ENCODE measurements at regions not wholly inside any gene's neighbourhood (a gene's known extent, or its start where the extent isn't known, plus 50 kb on each side); places are given as distances from the start of the nearest gene placed in this dataset.

DNA sequence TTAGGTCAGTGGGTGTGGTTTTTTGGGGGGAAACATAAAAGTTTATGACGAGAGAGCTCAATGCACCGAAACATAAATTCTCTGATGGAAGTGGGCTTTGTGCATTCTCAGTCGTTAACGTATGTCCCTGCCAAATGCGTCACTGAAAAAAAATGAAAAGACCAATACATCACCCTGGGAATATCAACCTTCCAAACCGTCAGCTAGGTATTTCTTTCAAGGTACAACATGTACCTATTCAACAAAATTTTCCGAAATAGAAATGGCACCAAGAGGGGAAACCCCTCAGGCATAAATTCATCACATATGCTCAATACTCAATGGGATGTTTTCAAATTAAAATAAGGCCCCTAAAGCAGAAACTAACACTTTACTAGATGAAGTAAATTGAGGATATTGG is 266.6 kb upstream of the SUCLG2 start:
- H3K36me3 ChIP-seq = no peaks in the 10 kb centered on the region
- peaks cover 0 to 3% (median 0%) of the 10 kb centered on the region in 4 donors for H3K9me3 ChIP-seq
- H3K27ac ChIP-seq (replicated peaks in 1 of 4) = no peak overlapping the region
- WGBS = 75% methylated on average over 7 of the region's 7 CpGs
- H3K4me1 ChIP-seq = no peaks in the 10 kb centered on the region
- intact Hi-C loops (cut with DNase I) = no loop called here
- no peak overlapping the region for H3K4me3 ChIP-seq
- TF ChIP-seq POLR2AphosphoS5 (IDR thresholded peaks at IDR 0.05) = no peak
- no peaks in the 10 kb centered on the region for H3K27me3 ChIP-seq
- no peak for DNase-seq (ENCODE audit: extremely low spot score)

- H3K4me3 ChIP-seq = no peak overlapping the region
- 50% methylated on average over 1 of the region's 1 CpG for WGBS
- no peak for DNase-seq (ENCODE audit: extremely low spot score)
- H3K27me3 ChIP-seq = no peaks in the 10 kb centered on the region
- TF ChIP-seq POLR2A (IDR thresholded peaks at IDR 0.05; ENCODE audit: low read depth) = no peak
- TF ChIP-seq CTCF (IDR thresholded peaks at IDR 0.05) = no peak
- no peak for TF ChIP-seq EP300 (IDR thresholded peaks at IDR 0.05)
- no peak overlapping the region for H3K27ac ChIP-seq (replicated peaks in 1 of 4)
- intact Hi-C loops (cut with DNase I) = no loop called here
- H3K9me3 ChIP-seq = peaks cover 0 to 3% (median 0%) of the 10 kb centered on the region in 4 donors
- no peaks in the 10 kb centered on the region for H3K36me3 ChIP-seq
- H3K4me1 ChIP-seq = no peaks in the 10 kb centered on the region
Measured at GRCh38 chr3:67920311-67920710, 265.9 kb upstream of the SUCLG2 start.

DNA sequence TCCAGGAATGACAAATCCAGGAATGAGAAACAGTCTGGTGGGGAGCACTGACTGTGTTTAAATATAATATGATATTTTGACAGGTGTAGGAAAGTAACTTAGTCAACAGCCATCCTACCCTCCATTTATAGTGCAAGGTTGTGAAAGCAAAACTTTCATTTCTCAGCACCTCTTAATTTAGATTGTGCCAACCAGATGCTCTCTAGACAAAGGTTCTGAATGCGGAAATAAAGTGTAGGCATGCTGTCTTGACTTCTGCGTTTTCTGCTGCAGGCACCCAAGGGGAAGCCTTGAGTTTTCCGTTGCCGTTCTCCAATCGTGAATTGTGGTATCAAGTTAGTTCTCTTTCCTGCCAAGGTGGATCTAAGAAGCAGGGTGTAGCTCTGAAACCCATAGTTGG is 261.9 kb upstream of the SUCLG2 start:
- H3K9me3 ChIP-seq = no peaks in the 10 kb centered on the region
- intact Hi-C loops (cut with DNase I) = no loop called here
- no peaks in the 10 kb centered on the region for H3K4me1 ChIP-seq
- no peaks in the 10 kb centered on the region for H3K27me3 ChIP-seq
- 96% methylated on average over 5 of the region's 5 CpGs for WGBS
- no peak for DNase-seq (ENCODE audit: extremely low spot score)
- no peak for TF ChIP-seq EP300 (IDR thresholded peaks at IDR 0.05)
- no peak for TF ChIP-seq POLR2AphosphoS5 (IDR thresholded peaks at IDR 0.05)
- no peak for TF ChIP-seq CTCF (IDR thresholded peaks at IDR 0.05)
- no peak for TF ChIP-seq POLR2A (IDR thresholded peaks at IDR 0.05; ENCODE audit: low read depth)
- H3K27ac ChIP-seq (replicated peaks in 1 of 4) = no peak overlapping the region
- no peak overlapping the region for H3K4me3 ChIP-seq
- no peaks in the 10 kb centered on the region for H3K36me3 ChIP-seq

DNA sequence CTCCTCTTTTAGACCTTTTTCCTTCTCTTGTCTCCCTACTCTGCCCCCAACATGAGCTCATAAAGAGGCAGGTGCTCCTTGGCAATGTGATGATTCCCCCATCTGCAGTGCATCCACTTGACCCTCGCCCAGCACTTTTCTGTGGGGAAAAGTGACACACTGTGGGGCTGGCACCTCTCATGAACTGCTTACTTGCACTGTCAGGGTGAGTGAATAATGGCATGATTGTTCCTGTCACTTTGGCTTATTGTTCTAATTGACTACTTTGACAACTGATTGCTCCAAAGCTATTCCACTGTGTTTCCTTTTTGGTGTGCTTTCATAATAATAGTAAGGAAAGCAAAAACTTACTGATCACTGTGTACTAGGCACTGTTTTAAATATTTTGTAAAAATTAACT is 253.3 kb upstream of the SUCLG2 start:
- TF ChIP-seq EP300 (IDR thresholded peaks at IDR 0.05) (no peak), CTCF (IDR thresholded peaks at IDR 0.05) (no peak), POLR2AphosphoS5 (IDR thresholded peaks at IDR 0.05) (no peak), POLR2A (IDR thresholded peaks at IDR 0.05; ENCODE audit: low read depth) (no peak)
- no peaks in the 10 kb centered on the region for H3K4me1 ChIP-seq
- no peak for DNase-seq (ENCODE audit: extremely low spot score)
- H3K4me3 ChIP-seq = no peak overlapping the region
- intact Hi-C loops (cut with DNase I) = no loop called here
- no peak overlapping the region for H3K27ac ChIP-seq (replicated peaks in 1 of 4)
- no peaks in the 10 kb centered on the region for H3K9me3 ChIP-seq
- 73% methylated on average over 1 of the region's 1 CpG for WGBS
- H3K36me3 ChIP-seq = no peaks in the 10 kb centered on the region
- H3K27me3 ChIP-seq = no peaks in the 10 kb centered on the region

DNA sequence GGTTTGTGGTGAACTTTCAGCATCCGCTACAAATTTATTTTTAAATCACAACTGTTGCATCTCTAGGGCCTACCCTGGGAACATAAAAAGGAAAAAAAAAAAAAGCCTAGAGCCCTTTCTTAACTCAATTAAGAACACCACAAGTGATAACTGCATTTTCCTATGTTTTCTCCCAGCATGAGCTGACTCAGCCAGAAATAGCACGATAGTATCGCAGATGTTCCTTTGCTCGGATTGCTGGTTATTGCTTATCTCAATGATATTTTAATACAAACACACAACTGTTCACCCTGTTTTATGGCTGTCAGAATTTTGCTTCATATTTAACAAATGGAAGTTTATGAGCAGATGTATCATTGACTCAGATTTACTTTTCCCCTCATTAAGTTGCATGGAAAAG is 251.8 kb upstream of the SUCLG2 start:
- TF ChIP-seq POLR2AphosphoS5 (IDR thresholded peaks at IDR 0.05) (no peak), POLR2A (IDR thresholded peaks at IDR 0.05; ENCODE audit: low read depth) (no peak), EP300 (IDR thresholded peaks at IDR 0.05) (no peak), CTCF (IDR thresholded peaks at IDR 0.05) (no peak)
- no peaks in the 10 kb centered on the region for H3K27me3 ChIP-seq
- 60% methylated on average over 4 of the region's 4 CpGs for WGBS
- H3K4me3 ChIP-seq = no peak overlapping the region
- H3K36me3 ChIP-seq = no peaks in the 10 kb centered on the region
- intact Hi-C loops (cut with DNase I) = no loop called here
- DNase-seq (ENCODE audit: extremely low spot score) = no peak
- no peak overlapping the region for H3K27ac ChIP-seq (replicated peaks in 1 of 4)
- no peaks in the 10 kb centered on the region for H3K4me1 ChIP-seq
- no peaks in the 10 kb centered on the region for H3K9me3 ChIP-seq
